GM23248 (cell line): ENCODE measurements at regions not wholly inside any gene's neighbourhood (a gene's known extent, or its start where the extent isn't known, plus 50 kb on each side); places are given as distances from the start of the nearest gene placed in this dataset.

ENCODE experiments used
- DNase-seq: peaks from one replicate; pipeline ENCODE4 v3.0.0-alpha.2; 2015
- H2AFZ ChIP-seq: fragments of 200-600 bp; sonication (generic); 2 replicates; pipeline ENCODE4 v1.6.1; 2016; ENCODE audit warnings: antibody characterized with exemption
- H3F3A ChIP-seq: fragments of 200-600 bp; sonication (generic); 2 replicates; pipeline ENCODE4 v1.6.1; 2016; ENCODE audit warnings: mild to moderate bottlenecking, antibody characterized with exemption, mixed run types; ENCODE audit not compliant: insufficient read depth
- H3K27ac ChIP-seq: fragments of 200-600 bp; sonication (generic); 2 replicates; pipeline ENCODE4 v1.5.1; 2016; ENCODE audit warnings: mild to moderate bottlenecking
- H3K27me3 ChIP-seq: fragments of 200-600 bp; sonication (generic); replicated peaks from 2 replicates; pipeline ENCODE4 v1.6.1; 2016; ENCODE audit warnings: mild to moderate bottlenecking; ENCODE audit not compliant: insufficient read depth
- H3K36me3 ChIP-seq: fragments of 200-600 bp; sonication (generic); 2 replicates; pipeline ENCODE4 v1.6.1; 2016; ENCODE audit warnings: low read depth, mild to moderate bottlenecking
- H3K4me1 ChIP-seq: fragments of 200-600 bp; sonication (generic); 2 replicates; pipeline ENCODE4 v1.6.1; 2016; ENCODE audit warnings: mild to moderate bottlenecking; ENCODE audit not compliant: insufficient read depth
- H3K4me2 ChIP-seq: fragments of 200-600 bp; sonication (generic); one replicate; pipeline ENCODE4 v1.6.1; 2016; ENCODE audit warnings: mild to moderate bottlenecking; ENCODE audit not compliant: unreplicated experiment
- H3K4me3 ChIP-seq: fragments of 200-600 bp; sonication (generic); 2 replicates; pipeline ENCODE4 v1.5.1; 2016; ENCODE audit warnings: mild to moderate bottlenecking
- H3K79me2 ChIP-seq: fragments of 200-600 bp; sonication (generic); 2 replicates; pipeline ENCODE4 v1.6.1; 2016; ENCODE audit warnings: mild to moderate bottlenecking; ENCODE audit not compliant: insufficient read depth
- H3K9ac ChIP-seq: fragments of 200-600 bp; sonication (generic); 2 replicates; pipeline ENCODE4 v1.6.1; 2016; ENCODE audit warnings: mild to moderate bottlenecking
- H3K9me2 ChIP-seq: fragments of 200-600 bp; sonication (generic); 2 replicates; pipeline ENCODE4 v1.6.1; 2016; ENCODE audit warnings: mixed run types, mild to moderate bottlenecking, moderate library complexity; ENCODE audit not compliant: insufficient read depth
- H3K9me3 ChIP-seq: fragments of 200-600 bp; sonication (generic); one replicate; pipeline ENCODE4 v1.6.1; 2017; ENCODE audit warnings: low read depth
- H4K20me1 ChIP-seq: fragments of 200-600 bp; sonication (generic); 2 replicates; pipeline ENCODE4 v1.6.0; 2016; ENCODE audit not compliant: insufficient read depth
- EZH2 ChIP-seq: fragments of 200-600 bp; sonication (generic); IDR thresholded peaks from 2 replicates; pipeline ENCODE4 v1.6.1; 2018; ENCODE audit warnings: antibody characterized with exemption, mild to moderate bottlenecking; ENCODE audit not compliant: insufficient read depth, poor library complexity, severe bottlenecking
- EZH2phosphoT487 ChIP-seq: fragments of 200-600 bp; sonication (generic); IDR thresholded peaks from 2 replicates; pipeline ENCODE4 v1.6.1; 2018; ENCODE audit warnings: antibody characterized with exemption, moderate library complexity, mild to moderate bottlenecking, low read depth; ENCODE audit not compliant: insufficient read depth
- WGBS, 2 experiments: methylation state at CpG; one replicate each; pipeline ENCODE4 v1.1.6; 2015 to 2017; ENCODE audit warnings: low lambda C conversion rate in 2 of 2, low coverage in 1 of 2; ENCODE audit errors: missing lambda C conversion rate in 2 of 2; 5-methylcytosine and 5-hydroxymethylcytosine counted together
- in situ Hi-C: fragments of 300-500 bp; cut with MboI; formaldehyde crosslinking; loops from 2 replicates; pipeline ENCODE4 v1.15.0; 2020

DNA sequence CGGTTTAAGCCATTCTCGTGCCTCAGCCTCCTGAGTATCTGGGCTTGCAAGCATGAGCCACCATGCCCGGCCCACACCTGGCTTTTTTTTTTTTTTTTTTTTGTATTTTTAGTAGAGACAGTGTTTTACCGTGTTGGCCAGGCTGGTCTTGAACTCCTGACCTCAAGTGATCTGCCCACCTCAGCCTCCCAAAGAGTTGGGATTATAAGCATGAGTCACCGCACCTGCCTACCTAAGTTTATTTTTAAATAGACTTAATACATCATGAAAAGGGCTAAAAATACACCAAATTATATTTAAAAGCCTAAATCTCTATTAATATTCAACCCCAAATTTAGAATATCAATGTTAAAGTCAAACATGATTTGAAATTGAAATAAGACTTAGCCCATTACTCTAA, 250.8 kb upstream of the MC4R start:
- TF ChIP-seq EZH2 (no peak), EZH2phosphoT487 (no peak)
- no peaks in the 10 kb centered on the region for H3K9me2 ChIP-seq
- no peak for DNase-seq
- H3K9ac ChIP-seq, result no peak overlapping the region
- H2AFZ ChIP-seq, result no peak overlapping the region
- no peaks in the 10 kb centered on the region for H3K27me3 ChIP-seq
- H3K4me3 ChIP-seq, result no peak overlapping the region
- no peaks in the 10 kb centered on the region for H3K79me2 ChIP-seq
- no peaks in the 10 kb centered on the region for H3F3A ChIP-seq
- no peaks in the 10 kb centered on the region for H3K9me3 ChIP-seq
- H3K36me3 ChIP-seq, result no peaks in the 10 kb centered on the region
- no peaks in the 10 kb centered on the region for H4K20me1 ChIP-seq
- in situ Hi-C loops, result no loop called here
- WGBS, 2 experiments, result 62 to 75% methylated on average over 5 of the region's 5 CpGs
- H3K27ac ChIP-seq, result no peak overlapping the region
- H3K4me1 ChIP-seq, result no peaks in the 10 kb centered on the region
- H3K4me2 ChIP-seq, result no peak overlapping the region

DNA sequence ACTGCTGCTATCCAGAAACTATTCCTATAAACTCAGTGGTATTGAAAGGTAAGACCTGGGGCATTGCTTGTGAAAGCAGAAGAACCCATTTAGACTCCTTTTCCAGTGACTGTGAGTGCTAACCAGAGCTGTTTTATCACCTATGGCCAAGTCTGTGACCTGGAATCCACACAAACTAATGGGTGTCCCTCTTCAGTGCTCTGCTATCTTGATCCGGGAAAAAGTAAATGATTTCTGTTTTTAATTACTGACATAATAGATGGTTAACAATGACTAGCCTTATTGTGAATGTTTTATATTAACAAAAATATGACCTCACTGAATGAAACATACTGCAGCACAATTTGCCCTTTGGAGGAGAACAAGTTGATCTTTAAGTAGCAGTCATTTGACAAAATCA, 251.6 kb upstream of the MC4R start:
- DNase-seq, result no peak
- no peak overlapping the region for H3K4me3 ChIP-seq
- no peaks in the 10 kb centered on the region for H3K9me3 ChIP-seq
- H3F3A ChIP-seq, result no peaks in the 10 kb centered on the region
- no peak overlapping the region for H3K9ac ChIP-seq
- in situ Hi-C loops, result no loop called here
- no peaks in the 10 kb centered on the region for H3K36me3 ChIP-seq
- no peak for TF ChIP-seq EZH2phosphoT487
- no peak for TF ChIP-seq EZH2
- H4K20me1 ChIP-seq, result no peaks in the 10 kb centered on the region
- no peak overlapping the region for H3K27ac ChIP-seq
- H3K27me3 ChIP-seq, result no peaks in the 10 kb centered on the region
- no peaks in the 10 kb centered on the region for H3K79me2 ChIP-seq
- 0 to 7% methylated on average over 1 of the region's 1 CpG for WGBS, 2 experiments
- no peaks in the 10 kb centered on the region for H3K9me2 ChIP-seq
- no peaks in the 10 kb centered on the region for H3K4me1 ChIP-seq
- H3K4me2 ChIP-seq, result no peak overlapping the region
- H2AFZ ChIP-seq, result no peak overlapping the region

- Histone ChIP-seq H3K79me2 (no peaks in the 10 kb centered on the region), H3K4me1 (no peaks in the 10 kb centered on the region), H4K20me1 (no peaks in the 10 kb centered on the region), H3F3A (no peaks in the 10 kb centered on the region), H3K9me3 (no peaks in the 10 kb centered on the region), H3K9me2 (no peaks in the 10 kb centered on the region), H2AFZ (no peak overlapping the region), H3K27ac (no peak overlapping the region), H3K4me3 (no peak overlapping the region), H3K9ac (no peak overlapping the region), H3K4me2 (no peak overlapping the region), H3K36me3 (no peaks in the 10 kb centered on the region), H3K27me3 (no peaks in the 10 kb centered on the region)
- 64 to 66% methylated on average over 1 of the region's 1 CpG for WGBS, 2 experiments
- in situ Hi-C loops, result no loop called here
- no peak for DNase-seq
- TF ChIP-seq EZH2 (no peak), EZH2phosphoT487 (no peak)
Observed at GRCh38 chr18:60639836-60640235, 267.3 kb upstream of the MC4R start.

- H3K79me2 ChIP-seq, result no peaks in the 10 kb centered on the region
- H2AFZ ChIP-seq, result no peak overlapping the region
- TF ChIP-seq EZH2phosphoT487, result no peak
- no peak for TF ChIP-seq EZH2
- in situ Hi-C loops, result no loop called here
- 41 to 46% methylated on average over 3 of the region's 3 CpGs for WGBS, 2 experiments
- H3K27me3 ChIP-seq, result no peaks in the 10 kb centered on the region
- no peaks in the 10 kb centered on the region for H3K9me3 ChIP-seq
- no peak overlapping the region for H3K9ac ChIP-seq
- no peak overlapping the region for H3K4me2 ChIP-seq
- no peaks in the 10 kb centered on the region for H4K20me1 ChIP-seq
- H3F3A ChIP-seq, result no peaks in the 10 kb centered on the region
- no peaks in the 10 kb centered on the region for H3K9me2 ChIP-seq
- no peak overlapping the region for H3K4me3 ChIP-seq
- no peak overlapping the region for H3K27ac ChIP-seq
- no peaks in the 10 kb centered on the region for H3K4me1 ChIP-seq
- no peaks in the 10 kb centered on the region for H3K36me3 ChIP-seq
- DNase-seq, result no peak
Observed at GRCh38 chr18:60643009-60643408, 270.4 kb upstream of the MC4R start.

- Histone ChIP-seq H3K79me2 (no peaks in the 10 kb centered on the region), H3K9me2 (no peaks in the 10 kb centered on the region), H3K4me1 (no peaks in the 10 kb centered on the region), H4K20me1 (no peaks in the 10 kb centered on the region), H2AFZ (no peak overlapping the region), H3K9ac (no peak overlapping the region), H3K27ac (no peak overlapping the region), H3K4me3 (no peak overlapping the region), H3K4me2 (no peak overlapping the region), H3K27me3 (no peaks in the 10 kb centered on the region), H3K9me3 (no peaks in the 10 kb centered on the region), H3K36me3 (no peaks in the 10 kb centered on the region), H3F3A (no peaks in the 10 kb centered on the region)
- in situ Hi-C loops, result no loop called here
- no peak for DNase-seq
- 28 to 35% methylated on average over 5 of the region's 5 CpGs for WGBS, 2 experiments
- TF ChIP-seq EZH2phosphoT487 (no peak), EZH2 (no peak)
Observed at GRCh38 chr18:60646725-60647124, 274.1 kb upstream of the MC4R start.
